Upper lobe of left lung (tissue), 4 donors: ENCODE measurements at regions not wholly inside any gene's neighbourhood (a gene's known extent, or its start where the extent isn't known, plus 50 kb on each side); places are given as distances from the start of the nearest gene placed in this dataset.

Source experiments
- CTCF ChIP-seq, 6 experiments: fragments of 450-650 bp in 4 of 6; fragments of 200-600 bp in 2 of 6; sonication (generic) in 2 of 6; IDR thresholded peaks; one replicate each; pipeline ENCODE4 v1.5.1; 2016 to 2019; ENCODE audit warnings: antibody characterized with exemption in 6 of 6
- EP300 ChIP-seq, 4 donors: sonication (generic); formaldehyde crosslinking; IDR thresholded peaks; one replicate each; pipeline ENCODE4 v1.5.1; 2017; ENCODE audit warnings: antibody characterized with exemption in 4 of 4, control low read depth in 2 of 4
- POLR2A ChIP-seq, 4 donors: fragments of 450-650 bp; IDR thresholded peaks; one replicate each; pipeline ENCODE4 v1.5.1; 2016 to 2017; ENCODE audit warnings: antibody characterized with exemption in 4 of 4, mild to moderate bottlenecking in 2 of 4
- POLR2AphosphoS5 ChIP-seq, 2 donors: sonication (generic); formaldehyde crosslinking; IDR thresholded peaks; one replicate each; pipeline ENCODE4 v1.5.1; 2017; ENCODE audit warnings: antibody characterized with exemption in 2 of 2

GRCh38 chr7:46137725-46138124 is 216.7 kb upstream of the IGFBP3 start:
- no peak for TF ChIP-seq EP300 (IDR thresholded peaks at IDR 0.05)
- no peak for TF ChIP-seq CTCF (IDR thresholded peaks at IDR 0.05)
- no peak for TF ChIP-seq POLR2AphosphoS5 (IDR thresholded peaks at IDR 0.05)
- no peak for TF ChIP-seq POLR2A (IDR thresholded peaks at IDR 0.05)
